DND-41 (cell line): ENCODE measurements at regions not wholly inside any gene's neighbourhood (a gene's known extent, or its start where the extent isn't known, plus 50 kb on each side); places are given as distances from the start of the nearest gene placed in this dataset.

Experiments used
- EZH2 ChIP-seq: IDR thresholded peaks from 3 replicates; pipeline ENCODE4 v1.6.1; 2012; ENCODE audit warnings: borderline replicate concordance, low read depth, mild to moderate bottlenecking, moderate library complexity, low read length, inconsistent platforms; ENCODE audit not compliant: severe bottlenecking
- TF ChIP-seq, protein P1 (sequence below): IDR thresholded peaks from 2 replicates; pipeline ENCODE4 v1.5.1; 2012; ENCODE audit warnings: borderline replicate concordance, low read length, moderate library complexity, mild to moderate bottlenecking; ENCODE audit not compliant: poor library complexity, severe bottlenecking; ENCODE audit errors: extremely low read depth

DNA sequence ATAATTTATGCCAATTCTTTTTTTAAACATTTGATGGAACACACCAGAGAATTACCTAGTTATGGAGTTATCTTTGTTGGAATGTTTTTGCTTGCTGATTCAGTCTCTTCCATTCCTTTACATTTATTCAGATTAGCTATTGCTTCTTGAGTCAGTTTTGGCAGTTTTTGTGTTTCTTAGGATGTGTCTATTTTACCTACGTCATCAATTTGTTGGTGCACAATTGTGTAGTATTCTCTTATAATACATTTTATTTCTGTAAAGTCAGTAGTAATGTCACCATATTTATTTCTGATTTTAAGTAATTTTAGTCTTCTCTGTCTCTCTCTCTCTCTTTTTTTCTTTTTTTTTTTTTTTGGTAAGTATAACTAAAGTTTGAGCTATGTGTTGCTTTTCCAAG is 929.5 kb upstream of the RAG2 start:
- TF ChIP-seq, protein P1, sequence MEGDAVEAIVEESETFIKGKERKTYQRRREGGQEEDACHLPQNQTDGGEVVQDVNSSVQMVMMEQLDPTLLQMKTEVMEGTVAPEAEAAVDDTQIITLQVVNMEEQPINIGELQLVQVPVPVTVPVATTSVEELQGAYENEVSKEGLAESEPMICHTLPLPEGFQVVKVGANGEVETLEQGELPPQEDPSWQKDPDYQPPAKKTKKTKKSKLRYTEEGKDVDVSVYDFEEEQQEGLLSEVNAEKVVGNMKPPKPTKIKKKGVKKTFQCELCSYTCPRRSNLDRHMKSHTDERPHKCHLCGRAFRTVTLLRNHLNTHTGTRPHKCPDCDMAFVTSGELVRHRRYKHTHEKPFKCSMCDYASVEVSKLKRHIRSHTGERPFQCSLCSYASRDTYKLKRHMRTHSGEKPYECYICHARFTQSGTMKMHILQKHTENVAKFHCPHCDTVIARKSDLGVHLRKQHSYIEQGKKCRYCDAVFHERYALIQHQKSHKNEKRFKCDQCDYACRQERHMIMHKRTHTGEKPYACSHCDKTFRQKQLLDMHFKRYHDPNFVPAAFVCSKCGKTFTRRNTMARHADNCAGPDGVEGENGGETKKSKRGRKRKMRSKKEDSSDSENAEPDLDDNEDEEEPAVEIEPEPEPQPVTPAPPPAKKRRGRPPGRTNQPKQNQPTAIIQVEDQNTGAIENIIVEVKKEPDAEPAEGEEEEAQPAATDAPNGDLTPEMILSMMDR = no peak
- TF ChIP-seq EZH2 = no peak
